HUES64 (cell line): ENCODE measurements at regions not wholly inside any gene's neighbourhood (a gene's known extent, or its start where the extent isn't known, plus 50 kb on each side); places are given as distances from the start of the nearest gene placed in this dataset.

Experiments used
- H3K27ac ChIP-seq: 2 replicates; pipeline ENCODE4 v1.7.0; 2013; ENCODE audit warnings: low read depth, low read length, inconsistent platforms
- H3K27me3 ChIP-seq: 2 replicates; pipeline ENCODE4 v1.6.1; 2013; ENCODE audit warnings: mild to moderate bottlenecking, low read length; ENCODE audit not compliant: insufficient read depth
- H3K36me3 ChIP-seq: 2 replicates; pipeline ENCODE4 v1.6.1; 2013; ENCODE audit warnings: mild to moderate bottlenecking, low read length; ENCODE audit not compliant: insufficient read depth
- H3K4me1 ChIP-seq: 2 replicates; pipeline ENCODE4 v1.6.1; 2013; ENCODE audit warnings: mild to moderate bottlenecking, low read length, moderate library complexity; ENCODE audit not compliant: insufficient read depth
- H3K4me3 ChIP-seq: 2 replicates; pipeline ENCODE4 v1.5.1; 2013; ENCODE audit warnings: mild to moderate bottlenecking, low read length, moderate library complexity
- H3K9ac ChIP-seq: 2 replicates; pipeline ENCODE4 v1.6.1; 2013; ENCODE audit warnings: mild to moderate bottlenecking, low read depth, low read length
- H3K9me3 ChIP-seq: 2 replicates; pipeline ENCODE4 v1.6.1; 2013; ENCODE audit warnings: low read depth, low read length; ENCODE audit not compliant: insufficient read depth
- WGBS: fragments of 150-250, 120-280 bp; methylation state at CpG from one replicate; pipeline ENCODE4 v1.1.7; 2013; ENCODE audit warnings: missing lambda C conversion rate; 5-methylcytosine and 5-hydroxymethylcytosine counted together

DNA sequence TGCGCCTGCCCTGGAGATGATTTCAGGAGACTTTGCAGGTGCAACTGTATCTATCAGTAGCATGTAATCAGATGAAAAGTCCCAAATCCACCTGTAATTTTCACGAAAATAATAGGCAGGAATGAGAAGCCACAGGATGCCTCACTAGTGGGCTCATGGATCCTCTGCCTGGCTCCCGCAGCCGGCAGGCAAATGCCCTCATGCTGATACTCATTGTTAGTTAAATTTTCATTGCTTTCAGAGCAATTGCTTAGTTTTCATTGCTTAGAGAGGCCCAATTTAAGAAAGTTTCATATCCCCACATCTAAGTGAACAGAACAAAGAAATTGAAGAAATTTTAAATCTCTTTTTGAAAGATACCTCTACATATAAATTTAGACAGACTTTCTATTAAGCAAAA lies 57.6 kb upstream of the CTDP1 start:
- H3K27me3 ChIP-seq: no peaks in the 10 kb centered on the region
- peaks cover 4% of the 10 kb centered on the region; the same call in 1 of the 2 replicates for H3K9me3 ChIP-seq
- H3K9ac ChIP-seq: no peak overlapping the region
- H3K36me3 ChIP-seq: no peaks in the 10 kb centered on the region
- H3K4me1 ChIP-seq: peaks cover 5% of the 10 kb centered on the region; the same call in 1 of the 2 replicates
- H3K4me3 ChIP-seq: no peak overlapping the region
- no peak overlapping the region for H3K27ac ChIP-seq
- 38% methylated on average over 4 of the region's 4 CpGs for WGBS

DNA sequence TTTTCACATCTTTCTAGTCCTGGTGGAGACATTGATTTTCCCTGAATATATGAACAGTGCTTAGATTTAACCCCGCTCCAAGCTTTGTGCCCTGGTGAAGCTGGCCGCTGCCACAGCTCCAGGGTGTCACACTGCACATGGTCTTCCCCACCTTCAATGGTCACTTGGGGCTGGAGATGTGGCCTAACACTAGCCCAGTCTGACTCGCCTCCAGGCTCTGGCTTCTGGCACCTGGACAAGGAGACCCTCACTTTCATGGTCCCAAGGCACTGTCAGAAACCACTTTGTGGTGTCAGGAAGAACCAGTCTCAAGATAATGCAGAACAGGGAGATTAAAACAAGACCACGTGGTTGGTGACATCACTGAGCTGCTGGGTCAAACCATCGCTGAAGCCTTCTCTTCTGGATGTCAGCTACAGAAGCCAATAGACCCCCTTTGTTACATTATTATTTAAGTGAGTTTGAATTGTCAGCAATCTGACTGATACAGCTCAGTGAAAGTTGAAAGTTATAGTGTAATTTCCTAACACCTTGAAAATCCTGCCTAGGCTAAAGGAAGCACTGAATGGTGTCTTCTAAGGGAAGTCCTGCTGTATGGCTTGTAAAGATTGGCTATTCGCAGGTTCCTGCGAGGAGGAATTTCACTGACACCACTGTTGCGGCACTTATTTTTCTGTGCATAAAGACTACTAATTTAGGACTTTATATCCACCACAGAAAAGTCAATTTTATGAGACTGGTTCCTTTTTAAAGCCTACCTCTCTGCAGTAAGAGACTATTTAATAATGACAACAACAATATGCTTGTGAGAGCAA lies 55.0 kb upstream of the CTDP1 start:
- H3K4me3 ChIP-seq: no peak overlapping the region
- 86% methylated on average over 8 of the region's 8 CpGs for WGBS

DNA sequence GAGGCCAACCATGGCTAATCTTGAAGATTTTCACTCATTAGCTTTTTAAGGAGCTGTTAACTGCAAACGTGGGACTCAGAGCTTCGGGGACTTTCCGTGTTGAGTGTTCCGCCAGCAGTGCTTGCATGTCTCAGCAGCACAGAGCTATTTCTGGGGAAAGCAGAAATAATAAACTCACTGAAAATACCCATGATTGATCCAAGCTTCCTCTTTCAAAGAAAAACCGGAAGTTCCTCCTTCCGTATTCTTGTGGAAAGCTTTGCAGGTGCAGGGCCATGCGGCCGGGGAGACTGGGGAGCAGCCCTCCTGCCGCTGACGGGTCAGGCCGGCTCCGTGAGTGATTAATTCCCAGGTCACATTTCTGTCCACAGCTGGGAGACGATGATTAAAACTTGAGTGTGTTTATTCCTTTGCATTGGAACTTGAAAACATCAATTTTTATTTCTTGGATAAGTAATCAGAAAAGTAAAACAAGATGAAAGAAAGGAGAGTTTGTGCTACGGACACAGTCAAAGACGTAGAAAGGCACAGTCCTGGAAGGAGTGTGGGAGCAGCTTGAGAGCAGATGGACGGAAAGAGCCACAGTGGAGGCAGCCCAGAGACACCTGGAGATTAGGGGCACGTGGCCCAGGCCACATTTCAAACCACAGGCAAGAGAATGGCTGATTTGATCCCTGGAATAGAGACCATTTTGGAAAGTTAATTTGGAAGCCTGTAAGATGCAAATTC lies 54.2 kb upstream of the CTDP1 start:
- H3K9ac ChIP-seq: no peak overlapping the region
- peaks cover 5% of the 10 kb centered on the region; the same call in 1 of the 2 replicates for H3K4me1 ChIP-seq
- no peak overlapping the region for H3K27ac ChIP-seq
- no peaks in the 10 kb centered on the region; the same call in 1 of the 2 replicates for H3K9me3 ChIP-seq
- H3K27me3 ChIP-seq: no peaks in the 10 kb centered on the region
- WGBS: 90% methylated on average over 17 of the region's 17 CpGs
- H3K4me3 ChIP-seq: no peak overlapping the region
- H3K36me3 ChIP-seq: no peaks in the 10 kb centered on the region

More for the DNA sequence above, 55.0 kb upstream of the CTDP1 start:
- Histone ChIP-seq H3K36me3 (no peaks in the 10 kb centered on the region), H3K9ac (no peak overlapping the region), H3K4me1 (peaks cover 5% of the 10 kb centered on the region; the same call in 1 of the 2 replicates), H3K27me3 (no peaks in the 10 kb centered on the region), H3K27ac (no peak overlapping the region), H3K9me3 (peaks cover 4% of the 10 kb centered on the region; the same call in 1 of the 2 replicates)

DNA sequence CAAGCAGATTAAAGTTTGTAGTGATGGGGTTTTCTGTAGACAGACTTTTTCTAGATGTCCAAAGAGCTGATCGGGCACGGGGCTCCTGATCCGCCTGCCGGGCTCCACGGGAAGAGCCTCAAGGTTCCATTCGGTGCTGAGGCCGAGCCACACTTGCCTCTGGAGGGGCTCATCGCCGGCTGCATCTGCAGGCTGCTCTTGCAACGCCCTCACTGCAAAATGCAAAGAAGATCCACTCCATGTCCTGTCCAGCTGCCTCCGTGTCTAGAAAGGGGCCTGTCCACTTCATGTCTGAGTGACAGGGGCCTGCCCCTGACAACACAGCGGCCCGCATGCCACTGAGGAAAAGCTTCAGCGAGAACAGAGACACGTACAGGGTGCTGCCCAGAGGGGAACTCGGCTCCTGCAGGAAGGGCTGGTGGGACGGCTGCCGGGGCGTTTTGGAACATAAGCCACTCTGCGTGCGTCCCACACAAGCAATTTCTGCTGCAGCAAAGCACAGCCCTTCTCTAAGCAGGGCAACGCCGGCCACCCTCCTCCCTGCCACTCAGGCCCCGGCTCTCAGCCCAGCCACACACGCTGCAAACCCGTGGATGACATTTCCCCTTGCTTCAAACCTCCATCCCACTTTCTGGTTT lies 53.6 kb upstream of the CTDP1 start:
- Histone ChIP-seq H3K9me3 (no peaks in the 10 kb centered on the region), H3K4me1 (peaks cover 5% of the 10 kb centered on the region; the same call in 1 of the 2 replicates), H3K27ac (no peak overlapping the region), H3K36me3 (no peaks in the 10 kb centered on the region), H3K9ac (no peak overlapping the region), H3K27me3 (no peaks in the 10 kb centered on the region), H3K4me3 (no peak overlapping the region)
- 95% methylated on average over 26 of the region's 26 CpGs for WGBS

DNA sequence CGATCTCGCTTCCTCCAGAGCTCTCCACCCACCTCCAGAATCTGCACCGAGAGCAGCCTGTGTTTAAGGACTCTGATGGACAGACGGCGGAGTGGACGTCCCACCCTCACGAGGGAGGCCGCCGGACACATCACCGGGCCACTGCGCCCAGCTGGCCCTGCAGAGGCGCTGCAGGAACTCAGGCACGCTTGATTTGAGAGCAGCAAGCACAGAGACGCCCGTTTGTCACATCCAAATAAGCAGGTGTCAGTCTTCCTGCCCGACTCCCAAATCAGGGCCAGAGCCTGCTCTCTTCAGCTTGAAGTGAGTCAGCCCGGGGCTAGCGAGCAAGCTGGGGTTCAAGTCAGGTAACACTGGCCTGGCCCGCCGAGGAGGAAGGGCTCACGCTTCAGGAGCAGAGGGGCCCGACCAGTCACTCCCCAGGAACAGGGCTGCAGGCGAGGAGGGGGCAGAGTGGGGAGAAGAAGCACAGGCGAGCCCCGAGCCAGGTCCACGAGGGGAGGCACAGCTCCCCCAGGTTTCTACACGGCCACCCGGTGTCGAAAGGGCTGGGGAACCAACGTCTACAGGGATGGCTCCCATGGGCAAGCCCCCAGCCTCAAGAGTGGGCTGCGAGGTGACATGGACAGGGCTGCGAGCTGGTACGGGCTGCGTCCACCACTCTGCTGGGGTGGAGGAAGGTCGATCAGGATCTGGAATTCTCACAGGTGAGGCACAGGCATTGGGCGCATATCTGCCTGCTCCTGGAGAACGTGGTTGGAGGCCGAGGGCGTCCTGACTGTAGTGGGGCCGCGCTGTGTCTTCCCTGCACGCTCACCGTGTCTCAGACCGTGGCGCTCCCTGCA lies 52.5 kb upstream of the CTDP1 start:
- H3K27me3 ChIP-seq: no peaks in the 10 kb centered on the region
- no peaks in the 10 kb centered on the region for H3K36me3 ChIP-seq
- WGBS: 94% methylated on average over 45 of the region's 45 CpGs
- peaks cover 5% of the 10 kb centered on the region; the same call in 1 of the 2 replicates for H3K4me1 ChIP-seq
- no peak overlapping the region for H3K4me3 ChIP-seq
- H3K9ac ChIP-seq: no peak overlapping the region
- H3K27ac ChIP-seq: no peak overlapping the region
- H3K9me3 ChIP-seq: no peaks in the 10 kb centered on the region

DNA sequence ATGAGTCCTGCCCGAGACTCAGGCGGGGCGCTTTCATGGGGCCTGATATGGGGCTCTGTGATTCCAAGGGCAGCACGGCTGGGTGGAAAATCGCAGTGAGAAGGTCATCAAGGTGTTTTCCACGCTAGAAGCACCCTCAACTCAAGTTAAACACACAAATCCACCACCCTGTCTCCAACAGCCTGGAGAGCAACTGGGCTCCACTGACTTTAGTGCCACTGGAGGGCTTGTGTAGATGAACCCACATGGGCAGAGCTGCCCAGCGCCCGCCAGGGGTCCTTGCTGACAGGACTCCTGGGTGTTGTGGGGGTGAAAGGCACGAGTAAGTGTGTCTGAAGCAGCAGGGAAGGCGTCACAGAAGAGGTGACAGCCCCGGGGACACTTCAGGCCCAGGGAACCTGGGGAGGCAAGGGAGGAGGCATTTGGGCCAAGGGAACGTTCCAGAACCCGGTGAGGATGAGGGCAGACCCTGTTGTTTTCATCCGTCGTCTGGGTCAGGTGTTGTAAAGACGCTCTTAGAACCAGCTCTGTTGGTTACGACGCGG lies 51.8 kb upstream of the CTDP1 start:
- Histone ChIP-seq H3K9me3 (no peaks in the 10 kb centered on the region), H3K36me3 (no peaks in the 10 kb centered on the region), H3K4me3 (no peak overlapping the region), H3K4me1 (no peaks in the 10 kb centered on the region), H3K9ac (no peak overlapping the region), H3K27ac (no peak overlapping the region), H3K27me3 (no peaks in the 10 kb centered on the region)
- WGBS: 95% methylated on average over 19 of the region's 19 CpGs

DNA sequence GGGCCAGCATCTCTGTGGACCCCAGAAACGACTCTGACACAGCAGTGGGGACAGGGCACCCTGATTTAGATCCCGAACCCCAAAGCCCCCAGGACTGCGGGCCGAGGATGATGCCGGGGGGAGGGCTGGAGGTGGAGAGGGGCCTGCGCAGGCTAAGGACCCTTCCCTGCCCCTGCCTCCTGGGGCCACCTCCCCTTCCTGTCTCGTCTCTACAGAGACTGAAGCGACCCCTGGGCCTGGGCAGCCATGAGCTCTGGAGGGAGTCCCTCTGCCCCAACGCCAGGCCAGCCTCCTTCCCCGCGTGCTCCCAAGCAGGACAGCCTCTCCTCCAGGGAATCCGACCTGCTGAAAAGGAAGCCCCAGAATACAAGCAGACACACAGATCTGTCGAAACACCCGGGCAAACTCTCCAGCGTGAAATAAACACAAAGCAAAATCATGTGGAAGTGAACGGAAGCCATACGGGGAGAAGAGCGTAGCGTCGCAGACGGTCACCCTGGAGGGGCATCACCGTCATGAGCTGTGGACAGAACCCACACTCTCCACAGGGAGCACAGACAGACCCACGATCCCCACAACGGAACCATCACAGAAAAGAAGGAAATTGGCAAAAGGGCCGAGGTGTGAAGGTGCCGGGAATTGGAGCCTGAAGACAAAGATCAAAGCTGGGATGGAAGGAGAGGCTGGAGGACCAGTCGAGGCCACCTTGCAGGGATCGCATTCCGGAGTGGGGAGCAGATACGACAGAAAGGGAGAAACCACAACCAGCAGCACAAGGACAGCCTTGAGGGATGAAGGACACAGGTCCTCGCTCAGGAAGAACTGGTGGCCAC lies 51.0 kb upstream of the CTDP1 start:
- H3K9ac ChIP-seq: no peak overlapping the region
- H3K27me3 ChIP-seq: no peaks in the 10 kb centered on the region
- H3K27ac ChIP-seq: no peak overlapping the region
- no peaks in the 10 kb centered on the region for H3K36me3 ChIP-seq
- H3K4me3 ChIP-seq: no peak overlapping the region
- no peaks in the 10 kb centered on the region for H3K9me3 ChIP-seq
- 92% methylated on average over 31 of the region's 31 CpGs for WGBS
- no peaks in the 10 kb centered on the region for H3K4me1 ChIP-seq

DNA sequence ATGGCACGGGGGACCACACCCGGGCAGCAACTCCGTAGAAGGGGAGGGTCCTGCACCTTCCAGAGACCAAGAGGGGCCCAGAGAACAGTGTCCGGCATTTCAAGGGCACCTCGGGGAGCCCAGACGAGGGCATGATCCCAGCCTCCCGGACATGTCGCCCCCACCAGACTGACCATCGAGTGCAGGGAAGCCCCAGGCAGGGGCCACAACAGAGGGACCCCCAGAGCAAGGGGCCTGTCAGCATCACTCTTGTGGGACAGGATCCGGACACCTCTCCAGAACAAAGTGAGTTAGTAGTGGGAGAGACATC lies 50.4 kb upstream of the CTDP1 start:
- no peak overlapping the region for H3K27ac ChIP-seq
- no peaks in the 10 kb centered on the region for H3K4me1 ChIP-seq
- 94% methylated on average over 10 of the region's 10 CpGs for WGBS

DNA sequence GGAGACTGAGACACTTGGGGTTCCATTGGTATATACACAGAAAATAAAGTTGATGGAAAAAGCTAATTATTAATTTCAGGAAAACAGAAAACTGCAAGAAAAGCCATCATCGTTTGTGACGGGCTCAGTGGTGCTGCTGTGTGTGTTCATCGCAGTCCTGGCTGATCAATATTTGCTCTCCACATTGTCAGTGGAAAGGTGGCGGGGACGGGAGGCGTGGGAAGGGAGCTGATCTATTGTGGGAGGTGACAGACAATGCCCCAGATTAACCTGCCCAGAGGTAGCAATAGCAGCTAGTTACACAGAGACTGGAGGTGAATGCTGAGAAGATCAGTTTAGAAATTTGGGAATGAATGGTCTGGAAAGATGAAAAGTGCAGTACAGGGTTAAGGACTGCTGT lies 50.0 kb upstream of the CTDP1 start:
- H3K4me3 ChIP-seq: no peak overlapping the region
- no peaks in the 10 kb centered on the region for H3K36me3 ChIP-seq
- no peaks in the 10 kb centered on the region for H3K27me3 ChIP-seq
- no peak overlapping the region for H3K9ac ChIP-seq
- H3K27ac ChIP-seq: no peak overlapping the region
- H3K9me3 ChIP-seq: 0 out of 2 replicates have a peak, but pooled peaks cover 4% of the 10 kb centered on the region
- no peaks in the 10 kb centered on the region for H3K4me1 ChIP-seq
- WGBS: 91% methylated on average over 6 of the region's 6 CpGs

More for the DNA sequence above, 50.4 kb upstream of the CTDP1 start:
- no peak overlapping the region for H3K9ac ChIP-seq
- H3K27me3 ChIP-seq: no peaks in the 10 kb centered on the region
- no peak overlapping the region for H3K4me3 ChIP-seq
- 0 out of 2 replicates have a peak, but pooled peaks cover 4% of the 10 kb centered on the region for H3K9me3 ChIP-seq
- no peaks in the 10 kb centered on the region for H3K36me3 ChIP-seq
